GM12872 (cell line): ENCODE measurements at regions not wholly inside any gene's neighbourhood (a gene's known extent, or its start where the extent isn't known, plus 50 kb on each side); places are given as distances from the start of the nearest gene placed in this dataset.

Source experiments
- TF ChIP-seq, protein P1 (sequence below): IDR thresholded peaks from 3 replicates; pipeline ENCODE4 v1.5.1; 2011; ENCODE audit warnings: low read depth, mild to moderate bottlenecking, low read length, moderate library complexity; ENCODE audit not compliant: insufficient read depth

DNA sequence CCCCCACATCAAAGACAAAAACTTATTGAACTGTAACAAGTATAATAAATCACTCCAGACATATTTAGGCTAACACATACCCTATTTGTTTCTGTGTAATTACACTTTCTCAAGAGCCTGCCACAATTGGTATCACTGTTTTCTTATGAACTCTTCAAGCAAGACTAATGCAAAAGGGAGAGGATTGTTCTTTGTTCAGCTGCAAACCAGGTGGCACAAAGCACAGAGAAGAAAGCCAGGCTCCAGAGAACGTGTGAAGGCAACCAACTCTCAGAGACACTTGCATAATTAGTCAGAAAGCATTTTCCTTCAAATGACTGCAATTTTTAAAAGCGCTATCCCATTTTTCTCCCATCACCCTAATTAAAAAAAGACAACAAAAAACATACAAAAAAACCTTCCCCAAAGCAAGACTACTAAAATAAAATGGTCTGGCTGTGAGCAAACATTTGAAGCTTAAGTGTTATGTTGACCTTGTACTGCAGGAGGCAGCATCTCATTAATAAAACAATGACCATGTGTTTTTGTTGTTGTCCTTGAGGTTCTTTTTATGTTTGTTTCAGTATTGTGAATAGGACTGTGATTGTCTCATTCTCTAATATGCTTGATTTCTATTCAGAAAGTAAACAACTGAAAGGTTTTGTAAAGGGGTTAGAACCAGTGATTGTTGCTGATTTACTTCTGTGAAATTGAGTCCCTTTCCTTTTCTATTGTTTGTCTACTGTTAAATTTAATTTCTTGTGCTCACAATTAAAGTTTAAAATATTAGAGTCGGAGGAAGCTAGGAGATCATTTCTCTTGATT, 452.7 kb upstream of the PDE3A start:
- TF ChIP-seq, protein P1, sequence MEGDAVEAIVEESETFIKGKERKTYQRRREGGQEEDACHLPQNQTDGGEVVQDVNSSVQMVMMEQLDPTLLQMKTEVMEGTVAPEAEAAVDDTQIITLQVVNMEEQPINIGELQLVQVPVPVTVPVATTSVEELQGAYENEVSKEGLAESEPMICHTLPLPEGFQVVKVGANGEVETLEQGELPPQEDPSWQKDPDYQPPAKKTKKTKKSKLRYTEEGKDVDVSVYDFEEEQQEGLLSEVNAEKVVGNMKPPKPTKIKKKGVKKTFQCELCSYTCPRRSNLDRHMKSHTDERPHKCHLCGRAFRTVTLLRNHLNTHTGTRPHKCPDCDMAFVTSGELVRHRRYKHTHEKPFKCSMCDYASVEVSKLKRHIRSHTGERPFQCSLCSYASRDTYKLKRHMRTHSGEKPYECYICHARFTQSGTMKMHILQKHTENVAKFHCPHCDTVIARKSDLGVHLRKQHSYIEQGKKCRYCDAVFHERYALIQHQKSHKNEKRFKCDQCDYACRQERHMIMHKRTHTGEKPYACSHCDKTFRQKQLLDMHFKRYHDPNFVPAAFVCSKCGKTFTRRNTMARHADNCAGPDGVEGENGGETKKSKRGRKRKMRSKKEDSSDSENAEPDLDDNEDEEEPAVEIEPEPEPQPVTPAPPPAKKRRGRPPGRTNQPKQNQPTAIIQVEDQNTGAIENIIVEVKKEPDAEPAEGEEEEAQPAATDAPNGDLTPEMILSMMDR = peak; percentile 30; the same call in 1 of the 3 replicates

DNA sequence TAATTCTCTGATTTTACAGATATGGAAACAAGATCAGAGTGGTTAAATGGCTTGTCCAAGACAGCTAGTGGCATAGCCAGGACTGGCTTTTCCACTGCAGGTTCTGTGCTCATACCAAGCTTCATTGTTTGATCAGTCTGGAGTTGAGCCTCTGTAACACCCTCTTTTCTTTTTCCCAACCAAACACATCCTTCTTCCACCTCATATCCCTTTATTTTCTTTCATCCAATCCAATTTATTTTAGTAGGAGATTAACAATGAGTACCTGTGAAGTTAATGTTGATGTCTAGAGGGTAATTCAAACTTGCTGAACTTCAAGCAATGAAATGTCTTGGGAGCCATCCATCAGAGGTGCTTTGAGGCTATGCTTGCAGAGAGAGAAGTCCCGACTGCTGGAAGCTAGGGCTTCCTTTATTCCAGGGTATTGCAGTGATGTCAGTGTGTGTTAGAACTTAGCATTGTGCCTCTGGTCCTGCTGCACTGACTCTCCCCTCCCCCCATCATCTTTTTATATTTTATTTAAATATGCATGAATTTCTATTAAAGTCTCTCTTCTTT, 452.1 kb upstream of the PDE3A start:
- TF ChIP-seq, protein P1 = no peak

DNA sequence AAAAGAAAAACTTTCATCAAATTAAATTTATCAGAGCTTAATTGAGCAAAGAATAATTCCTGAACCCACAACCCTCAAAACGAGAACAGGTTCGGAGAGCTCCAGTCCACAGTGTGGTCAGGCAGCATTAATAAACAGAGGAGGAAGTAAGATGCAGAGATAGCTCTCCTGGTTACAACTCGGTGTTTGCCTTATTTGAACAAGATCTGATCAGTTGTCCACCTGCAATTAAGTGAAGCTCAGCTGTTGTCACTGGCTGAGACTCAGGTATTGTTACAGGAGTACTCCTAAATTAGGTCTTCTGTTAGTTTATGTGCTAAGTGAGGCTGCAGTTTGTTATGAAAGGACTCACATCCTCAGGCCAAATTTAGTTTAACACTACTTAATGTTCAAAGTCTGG, 451.4 kb upstream of the PDE3A start:
- TF ChIP-seq, protein P1 = no peak

DNA sequence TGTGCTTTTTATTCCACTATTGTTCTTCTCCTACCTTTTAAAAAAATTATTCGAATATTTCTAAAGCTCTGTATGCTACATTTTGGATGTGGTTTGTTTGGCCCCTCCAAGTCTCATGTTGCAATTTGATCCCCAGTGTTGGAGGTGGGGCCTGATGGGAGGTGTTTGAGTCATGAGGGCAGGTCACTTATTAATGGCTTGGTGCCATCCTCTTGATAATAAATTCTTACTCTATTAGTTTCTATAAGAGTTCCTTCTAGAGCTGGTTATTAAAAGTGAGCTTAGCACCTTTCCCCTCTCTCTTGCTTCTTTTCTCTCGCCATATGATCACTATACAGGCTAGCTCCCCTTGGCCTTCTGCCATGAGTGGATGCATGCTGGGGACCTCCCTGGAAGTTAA, 445.6 kb upstream of the PDE3A start:
- TF ChIP-seq, protein P1 = no peak

DNA sequence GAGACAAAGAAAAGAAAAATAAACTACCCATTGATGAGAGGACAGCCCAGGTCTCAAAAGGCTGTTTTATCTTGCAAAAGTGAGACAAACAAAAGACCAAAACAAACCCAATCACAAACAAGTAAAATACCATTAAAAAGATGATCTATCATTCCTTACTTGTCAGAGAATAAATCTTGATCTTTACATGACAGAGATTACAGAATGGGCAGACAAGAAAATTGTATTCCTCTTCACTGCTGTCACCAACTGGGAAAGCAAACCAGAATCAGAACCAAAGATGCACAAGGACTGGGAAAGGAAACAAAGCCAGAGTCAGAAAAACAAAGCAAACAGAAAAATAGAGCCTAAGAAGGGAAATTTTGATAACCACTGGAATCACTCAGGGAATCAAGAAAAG, 444.0 kb upstream of the PDE3A start:
- TF ChIP-seq, protein P1 = no peak

DNA sequence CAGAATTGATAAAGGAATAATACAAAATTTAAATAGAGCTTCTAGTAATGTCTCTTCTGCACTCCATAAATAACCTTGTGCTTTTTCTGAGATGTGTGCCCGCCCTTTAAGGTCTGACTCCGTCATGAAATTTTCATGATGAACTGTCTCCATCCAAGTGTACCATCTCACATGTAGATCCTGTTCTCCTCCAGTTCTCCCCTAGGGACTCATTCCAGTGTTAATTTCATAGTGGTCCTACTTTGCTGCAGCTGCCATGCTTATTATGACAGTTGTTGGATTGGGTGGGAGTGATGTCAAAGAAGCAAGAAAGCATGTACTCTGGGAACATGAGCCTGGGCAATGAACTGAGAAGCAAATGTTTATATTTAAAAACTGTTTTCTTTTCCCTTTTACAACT, 442.5 kb upstream of the PDE3A start:
- TF ChIP-seq, protein P1 = no peak

DNA sequence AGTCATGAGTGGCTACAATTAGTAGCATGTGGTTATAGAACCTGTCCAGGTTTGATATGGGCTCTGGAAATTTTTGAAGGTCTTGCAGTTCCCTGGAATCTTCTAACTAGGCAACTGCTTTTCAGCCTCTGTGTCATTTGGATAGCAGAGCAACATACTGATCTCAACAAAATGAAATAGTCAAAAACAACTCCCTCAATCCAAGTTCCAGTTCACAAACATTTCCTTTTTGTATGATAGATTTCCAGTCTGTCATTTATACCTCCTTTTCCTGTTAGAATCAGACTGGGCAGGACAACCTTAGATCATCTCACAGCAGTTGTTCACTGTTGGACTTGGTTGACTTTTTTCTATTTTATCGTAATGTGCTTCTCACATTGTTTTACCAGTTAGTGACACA, 442.1 kb upstream of the PDE3A start:
- TF ChIP-seq, protein P1 = no peak
